A549 (cell line): ENCODE measurements at regions not wholly inside any gene's neighbourhood (a gene's known extent, or its start where the extent isn't known, plus 50 kb on each side); places are given as distances from the start of the nearest gene placed in this dataset.

Source experiments
- BCL3 ChIP-seq: fragments of >200 bp; sonication (Bioruptor Twin); formaldehyde crosslinking; IDR thresholded peaks from 3 replicates; pipeline ENCODE4 v1.6.1; 2016
- CHD2 ChIP-seq: fragments of 150-350 bp; IDR thresholded peaks from 2 replicates; pipeline ENCODE4 v1.6.1; 2014; ENCODE audit warnings: low read length; ENCODE audit not compliant: partially characterized antibody
- EHF ChIP-seq: fragments of 250-450 bp; sonication (Bioruptor Pico); IDR thresholded peaks from 2 replicates; pipeline ENCODE4 v1.5.0; 2020; ENCODE audit warnings: mild to moderate bottlenecking
- EP300 ChIP-seq, 2 experiments: fragments of >200 bp; sonication (Bioruptor Twin); formaldehyde crosslinking; IDR thresholded peaks; 2 replicates in 1 of 2; 3 replicates in 1 of 2; pipeline ENCODE4 v1.6.1; 2016 to 2017
- KDM1A ChIP-seq: fragments of 200-600 bp; sonication (generic); IDR thresholded peaks from 2 replicates; pipeline ENCODE4 v1.6.1; 2016; ENCODE audit warnings: low read depth, mild to moderate bottlenecking
- NR3C1 ChIP-seq: fragments of >200 bp; sonication (Bioruptor Twin); formaldehyde crosslinking; IDR thresholded peaks from 3 replicates; pipeline ENCODE4 v1.6.1; 2017
- POLR2A ChIP-seq: IDR thresholded peaks from 2 replicates; pipeline ENCODE4 v1.6.1; 2012; ENCODE audit warnings: mild to moderate bottlenecking, low read length
- RAD21 ChIP-seq, 2 experiments: fragments of >200 bp in 1 of 2; sonication (Bioruptor Twin) in 1 of 2; formaldehyde crosslinking in 1 of 2; IDR thresholded peaks in 1 of 2; conservative IDR thresholded peaks in 1 of 2; 2 replicates in 1 of 2; 3 replicates in 1 of 2; pipeline ENCODE4 v1.6.1; 2012 to 2018; ENCODE audit warnings: inconsistent platforms in 1 of 2
- RFX5 ChIP-seq: fragments of 450-650 bp; IDR thresholded peaks from 2 replicates; pipeline ENCODE4 v1.7.1; 2014; ENCODE audit warnings: antibody characterized with exemption, mild to moderate bottlenecking, moderate library complexity
- TF ChIP-seq, protein P1 (sequence below): fragments of >200 bp; sonication (Bioruptor Twin); formaldehyde crosslinking; IDR thresholded peaks from 3 replicates; pipeline ENCODE4 v1.5.1; 2016
- TF ChIP-seq, protein P2 (sequence below): fragments of 200-600 bp; sonication (generic); IDR thresholded peaks from 2 replicates; pipeline ENCODE4 v1.6.1; 2016; ENCODE audit warnings: antibody characterized with exemption, mild to moderate bottlenecking, moderate library complexity

GRCh38 chr2:144877893-144878292 lies 358.0 kb upstream of the ZEB2 start:
- TF ChIP-seq CHD2 (no peak), KDM1A (no peak), EP300 (IDR thresholded peaks at IDR 0.05) (no peak), POLR2A (no peak), RFX5 (no peak), RAD21 (conservative IDR thresholded peaks at IDR 0.05 in 1 of 2, IDR thresholded peaks at IDR 0.05 in 1 of 2) (no peak), BCL3 (no peak), EHF (CRISPR knock-in tag) (no peak), NR3C1 (no peak)
- TF ChIP-seq, protein P1, sequence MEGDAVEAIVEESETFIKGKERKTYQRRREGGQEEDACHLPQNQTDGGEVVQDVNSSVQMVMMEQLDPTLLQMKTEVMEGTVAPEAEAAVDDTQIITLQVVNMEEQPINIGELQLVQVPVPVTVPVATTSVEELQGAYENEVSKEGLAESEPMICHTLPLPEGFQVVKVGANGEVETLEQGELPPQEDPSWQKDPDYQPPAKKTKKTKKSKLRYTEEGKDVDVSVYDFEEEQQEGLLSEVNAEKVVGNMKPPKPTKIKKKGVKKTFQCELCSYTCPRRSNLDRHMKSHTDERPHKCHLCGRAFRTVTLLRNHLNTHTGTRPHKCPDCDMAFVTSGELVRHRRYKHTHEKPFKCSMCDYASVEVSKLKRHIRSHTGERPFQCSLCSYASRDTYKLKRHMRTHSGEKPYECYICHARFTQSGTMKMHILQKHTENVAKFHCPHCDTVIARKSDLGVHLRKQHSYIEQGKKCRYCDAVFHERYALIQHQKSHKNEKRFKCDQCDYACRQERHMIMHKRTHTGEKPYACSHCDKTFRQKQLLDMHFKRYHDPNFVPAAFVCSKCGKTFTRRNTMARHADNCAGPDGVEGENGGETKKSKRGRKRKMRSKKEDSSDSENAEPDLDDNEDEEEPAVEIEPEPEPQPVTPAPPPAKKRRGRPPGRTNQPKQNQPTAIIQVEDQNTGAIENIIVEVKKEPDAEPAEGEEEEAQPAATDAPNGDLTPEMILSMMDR, result no peak
- TF ChIP-seq, protein P2, sequence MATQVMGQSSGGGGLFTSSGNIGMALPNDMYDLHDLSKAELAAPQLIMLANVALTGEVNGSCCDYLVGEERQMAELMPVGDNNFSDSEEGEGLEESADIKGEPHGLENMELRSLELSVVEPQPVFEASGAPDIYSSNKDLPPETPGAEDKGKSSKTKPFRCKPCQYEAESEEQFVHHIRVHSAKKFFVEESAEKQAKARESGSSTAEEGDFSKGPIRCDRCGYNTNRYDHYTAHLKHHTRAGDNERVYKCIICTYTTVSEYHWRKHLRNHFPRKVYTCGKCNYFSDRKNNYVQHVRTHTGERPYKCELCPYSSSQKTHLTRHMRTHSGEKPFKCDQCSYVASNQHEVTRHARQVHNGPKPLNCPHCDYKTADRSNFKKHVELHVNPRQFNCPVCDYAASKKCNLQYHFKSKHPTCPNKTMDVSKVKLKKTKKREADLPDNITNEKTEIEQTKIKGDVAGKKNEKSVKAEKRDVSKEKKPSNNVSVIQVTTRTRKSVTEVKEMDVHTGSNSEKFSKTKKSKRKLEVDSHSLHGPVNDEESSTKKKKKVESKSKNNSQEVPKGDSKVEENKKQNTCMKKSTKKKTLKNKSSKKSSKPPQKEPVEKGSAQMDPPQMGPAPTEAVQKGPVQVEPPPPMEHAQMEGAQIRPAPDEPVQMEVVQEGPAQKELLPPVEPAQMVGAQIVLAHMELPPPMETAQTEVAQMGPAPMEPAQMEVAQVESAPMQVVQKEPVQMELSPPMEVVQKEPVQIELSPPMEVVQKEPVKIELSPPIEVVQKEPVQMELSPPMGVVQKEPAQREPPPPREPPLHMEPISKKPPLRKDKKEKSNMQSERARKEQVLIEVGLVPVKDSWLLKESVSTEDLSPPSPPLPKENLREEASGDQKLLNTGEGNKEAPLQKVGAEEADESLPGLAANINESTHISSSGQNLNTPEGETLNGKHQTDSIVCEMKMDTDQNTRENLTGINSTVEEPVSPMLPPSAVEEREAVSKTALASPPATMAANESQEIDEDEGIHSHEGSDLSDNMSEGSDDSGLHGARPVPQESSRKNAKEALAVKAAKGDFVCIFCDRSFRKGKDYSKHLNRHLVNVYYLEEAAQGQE, result no peak
